ENCODE measurements at regions not wholly inside any gene's neighbourhood (a gene's known extent, or its start where the extent isn't known, plus 50 kb on each side); places are given as distances from the start of the nearest gene placed in this dataset.

- no peak overlapping the region for H3K4me3 ChIP-seq (ENCODE audit: low read depth, low read length)
- TF ChIP-seq, protein P1, sequence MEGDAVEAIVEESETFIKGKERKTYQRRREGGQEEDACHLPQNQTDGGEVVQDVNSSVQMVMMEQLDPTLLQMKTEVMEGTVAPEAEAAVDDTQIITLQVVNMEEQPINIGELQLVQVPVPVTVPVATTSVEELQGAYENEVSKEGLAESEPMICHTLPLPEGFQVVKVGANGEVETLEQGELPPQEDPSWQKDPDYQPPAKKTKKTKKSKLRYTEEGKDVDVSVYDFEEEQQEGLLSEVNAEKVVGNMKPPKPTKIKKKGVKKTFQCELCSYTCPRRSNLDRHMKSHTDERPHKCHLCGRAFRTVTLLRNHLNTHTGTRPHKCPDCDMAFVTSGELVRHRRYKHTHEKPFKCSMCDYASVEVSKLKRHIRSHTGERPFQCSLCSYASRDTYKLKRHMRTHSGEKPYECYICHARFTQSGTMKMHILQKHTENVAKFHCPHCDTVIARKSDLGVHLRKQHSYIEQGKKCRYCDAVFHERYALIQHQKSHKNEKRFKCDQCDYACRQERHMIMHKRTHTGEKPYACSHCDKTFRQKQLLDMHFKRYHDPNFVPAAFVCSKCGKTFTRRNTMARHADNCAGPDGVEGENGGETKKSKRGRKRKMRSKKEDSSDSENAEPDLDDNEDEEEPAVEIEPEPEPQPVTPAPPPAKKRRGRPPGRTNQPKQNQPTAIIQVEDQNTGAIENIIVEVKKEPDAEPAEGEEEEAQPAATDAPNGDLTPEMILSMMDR (conservative IDR thresholded peaks at IDR 0.05; ENCODE audit: low read depth, low read length), result no peak
- DNase-seq (ENCODE audit: low read depth), result peak; percentile 28
Measured at GRCh38 chr14:101402936-101403660, 158.2 kb upstream of the DIO3 start.

GRCh38 chr14:101404426-101405170, 156.7 kb upstream of the DIO3 start:
- TF ChIP-seq, protein P1 (conservative IDR thresholded peaks at IDR 0.05; ENCODE audit: low read depth, low read length), result no peak
- H3K4me3 ChIP-seq (ENCODE audit: low read depth, low read length), result no peak overlapping the region
- no peak for DNase-seq (ENCODE audit: low read depth)

- TF ChIP-seq, protein P1 (conservative IDR thresholded peaks at IDR 0.05; ENCODE audit: low read depth, low read length), result no peak
- no peak overlapping the region for H3K4me3 ChIP-seq (ENCODE audit: low read depth, low read length)
- peak; percentile 59 for DNase-seq (ENCODE audit: low read depth)
Measured at GRCh38 chr14:101405171-101405883, 156.0 kb upstream of the DIO3 start.

DNA sequence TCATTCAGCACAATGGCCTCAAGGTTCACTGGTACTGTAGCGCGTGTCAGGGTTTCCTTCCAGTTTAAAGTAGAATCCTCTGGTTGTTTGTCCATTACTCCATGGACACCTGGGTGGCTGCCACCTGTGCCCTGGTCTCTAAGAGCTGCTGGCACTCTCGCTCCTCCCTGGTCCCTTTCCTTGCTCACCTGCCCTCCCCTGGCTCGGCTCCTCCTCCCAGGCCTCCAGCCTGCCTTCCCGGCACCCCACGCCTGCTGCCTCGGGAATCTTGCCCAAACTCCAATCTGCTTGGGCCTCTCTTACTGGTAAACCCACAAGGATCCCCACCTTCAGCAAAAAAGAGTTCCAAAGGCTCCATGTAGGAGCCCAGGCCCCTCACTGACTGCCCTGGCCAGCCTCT, 154.4 kb upstream of the DIO3 start:
- H3K4me3 ChIP-seq (ENCODE audit: low read depth, low read length), result no peak overlapping the region
- DNase-seq (ENCODE audit: low read depth), result no peak
- TF ChIP-seq, protein P1 (conservative IDR thresholded peaks at IDR 0.05; ENCODE audit: low read depth, low read length), result no peak

DNA sequence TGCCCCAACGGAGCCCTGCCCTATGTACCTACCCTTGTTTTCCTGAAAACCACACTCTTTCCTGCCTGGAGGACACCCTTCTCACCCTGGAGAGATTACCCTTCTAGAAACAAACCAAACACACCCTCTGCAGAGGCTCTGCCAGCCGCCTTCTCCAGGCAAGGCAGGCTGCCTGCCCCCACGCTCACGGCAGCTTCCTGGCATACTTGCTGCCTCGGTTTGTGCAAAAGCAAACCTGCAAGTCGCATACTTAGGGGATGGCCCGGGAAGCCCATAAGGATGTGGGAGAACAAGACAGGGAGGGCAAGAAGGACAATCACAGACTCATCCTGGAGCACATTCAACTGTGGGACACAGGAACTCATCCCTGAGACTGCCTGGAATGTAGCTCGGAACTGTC, 154.0 kb upstream of the DIO3 start:
- DNase-seq (ENCODE audit: low read depth), result no peak
- H3K4me3 ChIP-seq (ENCODE audit: low read depth, low read length), result no peak overlapping the region
- TF ChIP-seq, protein P1 (conservative IDR thresholded peaks at IDR 0.05; ENCODE audit: low read depth, low read length), result no peak

DNA sequence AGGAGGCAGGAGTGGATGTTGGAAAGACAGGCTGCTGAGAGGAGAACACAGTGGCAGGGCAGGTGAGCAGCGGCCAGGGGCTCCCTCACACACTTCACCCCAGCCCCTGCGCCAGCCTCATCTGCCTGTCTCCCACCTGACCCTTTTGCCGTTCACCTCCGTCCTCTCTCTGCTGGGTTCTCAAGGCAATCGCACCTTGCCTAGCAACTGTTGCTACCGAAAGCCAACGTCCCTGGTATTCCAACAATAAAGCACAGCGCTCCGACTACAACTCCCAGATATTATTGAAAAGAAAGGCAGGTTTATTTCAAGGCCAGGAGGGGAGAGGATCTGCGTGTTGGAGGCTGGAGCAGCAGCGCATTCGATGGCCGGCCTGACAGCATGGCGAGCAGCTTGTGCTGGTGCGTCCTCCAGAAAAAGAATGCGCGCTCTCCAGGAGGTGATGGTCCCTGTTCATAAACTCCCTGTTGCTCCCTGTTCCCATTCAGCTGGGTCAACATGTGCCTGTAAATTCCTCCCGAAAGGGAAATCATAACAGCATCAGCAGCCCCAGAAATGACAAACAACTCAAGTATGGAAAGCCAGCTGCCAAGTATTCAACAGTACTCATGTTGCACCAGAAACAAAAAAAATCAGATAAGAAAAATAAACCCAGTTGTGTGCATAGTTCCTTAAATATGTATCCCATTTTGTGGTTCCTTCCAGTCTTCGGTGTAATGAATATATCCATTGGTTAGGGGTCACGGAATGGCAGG, 153.0 kb upstream of the DIO3 start:
- TF ChIP-seq, protein P1 (conservative IDR thresholded peaks at IDR 0.05; ENCODE audit: low read depth, low read length), result no peak
- DNase-seq (ENCODE audit: low read depth), result peak; percentile 80
- no peak overlapping the region for H3K4me3 ChIP-seq (ENCODE audit: low read depth, low read length)

All from choroid plexus epithelial cell (primary cell).